H1 (cell line): ENCODE measurements at regions not wholly inside any gene's neighbourhood (a gene's known extent, or its start where the extent isn't known, plus 50 kb on each side); places are given as distances from the start of the nearest gene placed in this dataset.

Experiments
- EP300 ChIP-seq, 2 experiments: IDR thresholded peaks; 1 replicate in 1 of 2; 2 replicates in 1 of 2; pipeline ENCODE4 v1.6.1; 2011 to 2012; ENCODE audit warnings: low read depth in 2 of 2, low read length in 2 of 2, mild to moderate bottlenecking in 2 of 2, borderline replicate concordance in 1 of 2, inconsistent platforms in 1 of 2, moderate library complexity in 1 of 2
- NANOG ChIP-seq: IDR thresholded peaks from 2 replicates; pipeline ENCODE4 v1.6.1; 2011; ENCODE audit warnings: low read length, low read depth, mild to moderate bottlenecking, inconsistent platforms; ENCODE audit not compliant: insufficient read depth, poor library complexity, severe bottlenecking
- TF ChIP-seq, protein P1 (sequence below): fragments of 300-600 bp; sonication (generic); IDR thresholded peaks from 2 replicates; pipeline ENCODE4 v1.7.1; 2012; ENCODE audit warnings: low read length, moderate library complexity, mild to moderate bottlenecking, inconsistent platforms; ENCODE audit not compliant: insufficient replicate concordance
- TF ChIP-seq, protein P2 (sequence below), 3 experiments: IDR thresholded peaks; 1 replicate in 2 of 3; 2 replicates in 1 of 3; pipeline versions ENCODE4 v1.5.1 to v1.6.1; 2011; ENCODE audit warnings: low read length in 3 of 3, mild to moderate bottlenecking in 3 of 3, inconsistent platforms in 2 of 3, low read depth in 1 of 3, moderate library complexity in 1 of 3; ENCODE audit not compliant: insufficient read depth in 1 of 3; ENCODE audit errors: control extremely low read depth in 1 of 3
- TF ChIP-seq, protein P3 (sequence below): IDR thresholded peaks from 2 replicates; pipeline ENCODE4 v1.6.1; 2012; ENCODE audit warnings: inconsistent platforms

DNA sequence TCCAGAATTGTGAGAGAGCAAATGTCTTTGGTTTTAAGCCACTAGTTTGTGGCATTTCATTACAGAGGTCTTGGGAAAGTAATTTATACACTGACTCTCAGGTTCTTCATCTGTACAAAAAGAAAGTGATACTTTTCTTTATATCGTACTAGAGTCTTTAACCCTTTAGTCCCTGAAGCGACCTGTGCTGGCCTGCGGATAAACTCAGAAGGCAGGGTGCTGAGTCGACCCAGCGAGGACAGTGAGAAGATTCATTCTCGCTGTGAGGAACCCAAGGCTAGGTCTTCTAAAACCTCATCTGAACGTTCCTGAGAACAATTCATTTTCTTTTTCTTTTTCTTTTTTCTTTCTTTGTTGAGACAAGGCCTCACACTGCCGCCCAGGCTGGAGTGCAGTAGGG lies 514.2 kb upstream of the MGMT start (continued):
- TF ChIP-seq, protein P1, sequence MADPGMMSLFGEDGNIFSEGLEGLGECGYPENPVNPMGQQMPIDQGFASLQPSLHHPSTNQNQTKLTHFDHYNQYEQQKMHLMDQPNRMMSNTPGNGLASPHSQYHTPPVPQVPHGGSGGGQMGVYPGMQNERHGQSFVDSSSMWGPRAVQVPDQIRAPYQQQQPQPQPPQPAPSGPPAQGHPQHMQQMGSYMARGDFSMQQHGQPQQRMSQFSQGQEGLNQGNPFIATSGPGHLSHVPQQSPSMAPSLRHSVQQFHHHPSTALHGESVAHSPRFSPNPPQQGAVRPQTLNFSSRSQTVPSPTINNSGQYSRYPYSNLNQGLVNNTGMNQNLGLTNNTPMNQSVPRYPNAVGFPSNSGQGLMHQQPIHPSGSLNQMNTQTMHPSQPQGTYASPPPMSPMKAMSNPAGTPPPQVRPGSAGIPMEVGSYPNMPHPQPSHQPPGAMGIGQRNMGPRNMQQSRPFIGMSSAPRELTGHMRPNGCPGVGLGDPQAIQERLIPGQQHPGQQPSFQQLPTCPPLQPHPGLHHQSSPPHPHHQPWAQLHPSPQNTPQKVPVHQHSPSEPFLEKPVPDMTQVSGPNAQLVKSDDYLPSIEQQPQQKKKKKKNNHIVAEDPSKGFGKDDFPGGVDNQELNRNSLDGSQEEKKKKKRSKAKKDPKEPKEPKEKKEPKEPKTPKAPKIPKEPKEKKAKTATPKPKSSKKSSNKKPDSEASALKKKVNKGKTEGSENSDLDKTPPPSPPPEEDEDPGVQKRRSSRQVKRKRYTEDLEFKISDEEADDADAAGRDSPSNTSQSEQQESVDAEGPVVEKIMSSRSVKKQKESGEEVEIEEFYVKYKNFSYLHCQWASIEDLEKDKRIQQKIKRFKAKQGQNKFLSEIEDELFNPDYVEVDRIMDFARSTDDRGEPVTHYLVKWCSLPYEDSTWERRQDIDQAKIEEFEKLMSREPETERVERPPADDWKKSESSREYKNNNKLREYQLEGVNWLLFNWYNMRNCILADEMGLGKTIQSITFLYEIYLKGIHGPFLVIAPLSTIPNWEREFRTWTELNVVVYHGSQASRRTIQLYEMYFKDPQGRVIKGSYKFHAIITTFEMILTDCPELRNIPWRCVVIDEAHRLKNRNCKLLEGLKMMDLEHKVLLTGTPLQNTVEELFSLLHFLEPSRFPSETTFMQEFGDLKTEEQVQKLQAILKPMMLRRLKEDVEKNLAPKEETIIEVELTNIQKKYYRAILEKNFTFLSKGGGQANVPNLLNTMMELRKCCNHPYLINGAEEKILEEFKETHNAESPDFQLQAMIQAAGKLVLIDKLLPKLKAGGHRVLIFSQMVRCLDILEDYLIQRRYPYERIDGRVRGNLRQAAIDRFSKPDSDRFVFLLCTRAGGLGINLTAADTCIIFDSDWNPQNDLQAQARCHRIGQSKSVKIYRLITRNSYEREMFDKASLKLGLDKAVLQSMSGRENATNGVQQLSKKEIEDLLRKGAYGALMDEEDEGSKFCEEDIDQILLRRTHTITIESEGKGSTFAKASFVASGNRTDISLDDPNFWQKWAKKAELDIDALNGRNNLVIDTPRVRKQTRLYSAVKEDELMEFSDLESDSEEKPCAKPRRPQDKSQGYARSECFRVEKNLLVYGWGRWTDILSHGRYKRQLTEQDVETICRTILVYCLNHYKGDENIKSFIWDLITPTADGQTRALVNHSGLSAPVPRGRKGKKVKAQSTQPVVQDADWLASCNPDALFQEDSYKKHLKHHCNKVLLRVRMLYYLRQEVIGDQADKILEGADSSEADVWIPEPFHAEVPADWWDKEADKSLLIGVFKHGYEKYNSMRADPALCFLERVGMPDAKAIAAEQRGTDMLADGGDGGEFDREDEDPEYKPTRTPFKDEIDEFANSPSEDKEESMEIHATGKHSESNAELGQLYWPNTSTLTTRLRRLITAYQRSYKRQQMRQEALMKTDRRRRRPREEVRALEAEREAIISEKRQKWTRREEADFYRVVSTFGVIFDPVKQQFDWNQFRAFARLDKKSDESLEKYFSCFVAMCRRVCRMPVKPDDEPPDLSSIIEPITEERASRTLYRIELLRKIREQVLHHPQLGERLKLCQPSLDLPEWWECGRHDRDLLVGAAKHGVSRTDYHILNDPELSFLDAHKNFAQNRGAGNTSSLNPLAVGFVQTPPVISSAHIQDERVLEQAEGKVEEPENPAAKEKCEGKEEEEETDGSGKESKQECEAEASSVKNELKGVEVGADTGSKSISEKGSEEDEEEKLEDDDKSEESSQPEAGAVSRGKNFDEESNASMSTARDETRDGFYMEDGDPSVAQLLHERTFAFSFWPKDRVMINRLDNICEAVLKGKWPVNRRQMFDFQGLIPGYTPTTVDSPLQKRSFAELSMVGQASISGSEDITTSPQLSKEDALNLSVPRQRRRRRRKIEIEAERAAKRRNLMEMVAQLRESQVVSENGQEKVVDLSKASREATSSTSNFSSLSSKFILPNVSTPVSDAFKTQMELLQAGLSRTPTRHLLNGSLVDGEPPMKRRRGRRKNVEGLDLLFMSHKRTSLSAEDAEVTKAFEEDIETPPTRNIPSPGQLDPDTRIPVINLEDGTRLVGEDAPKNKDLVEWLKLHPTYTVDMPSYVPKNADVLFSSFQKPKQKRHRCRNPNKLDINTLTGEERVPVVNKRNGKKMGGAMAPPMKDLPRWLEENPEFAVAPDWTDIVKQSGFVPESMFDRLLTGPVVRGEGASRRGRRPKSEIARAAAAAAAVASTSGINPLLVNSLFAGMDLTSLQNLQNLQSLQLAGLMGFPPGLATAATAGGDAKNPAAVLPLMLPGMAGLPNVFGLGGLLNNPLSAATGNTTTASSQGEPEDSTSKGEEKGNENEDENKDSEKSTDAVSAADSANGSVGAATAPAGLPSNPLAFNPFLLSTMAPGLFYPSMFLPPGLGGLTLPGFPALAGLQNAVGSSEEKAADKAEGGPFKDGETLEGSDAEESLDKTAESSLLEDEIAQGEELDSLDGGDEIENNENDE: no peak
- TF ChIP-seq NANOG (no peak), EP300 (IDR thresholded peaks at IDR 0.05; ENCODE audit: borderline replicate concordance in 1 of 2, low read depth in 2 of 2, low read length in 2 of 2) (no peak)
- TF ChIP-seq, protein P2, sequence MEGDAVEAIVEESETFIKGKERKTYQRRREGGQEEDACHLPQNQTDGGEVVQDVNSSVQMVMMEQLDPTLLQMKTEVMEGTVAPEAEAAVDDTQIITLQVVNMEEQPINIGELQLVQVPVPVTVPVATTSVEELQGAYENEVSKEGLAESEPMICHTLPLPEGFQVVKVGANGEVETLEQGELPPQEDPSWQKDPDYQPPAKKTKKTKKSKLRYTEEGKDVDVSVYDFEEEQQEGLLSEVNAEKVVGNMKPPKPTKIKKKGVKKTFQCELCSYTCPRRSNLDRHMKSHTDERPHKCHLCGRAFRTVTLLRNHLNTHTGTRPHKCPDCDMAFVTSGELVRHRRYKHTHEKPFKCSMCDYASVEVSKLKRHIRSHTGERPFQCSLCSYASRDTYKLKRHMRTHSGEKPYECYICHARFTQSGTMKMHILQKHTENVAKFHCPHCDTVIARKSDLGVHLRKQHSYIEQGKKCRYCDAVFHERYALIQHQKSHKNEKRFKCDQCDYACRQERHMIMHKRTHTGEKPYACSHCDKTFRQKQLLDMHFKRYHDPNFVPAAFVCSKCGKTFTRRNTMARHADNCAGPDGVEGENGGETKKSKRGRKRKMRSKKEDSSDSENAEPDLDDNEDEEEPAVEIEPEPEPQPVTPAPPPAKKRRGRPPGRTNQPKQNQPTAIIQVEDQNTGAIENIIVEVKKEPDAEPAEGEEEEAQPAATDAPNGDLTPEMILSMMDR (IDR thresholded peaks at IDR 0.05; ENCODE audit: control extremely low read depth in 1 of 3, insufficient read depth in 1 of 3, low read depth in 1 of 3, low read length in 3 of 3): peak; percentile 12 to 32 (median 14); a peak in 2 of 4 replicates
- TF ChIP-seq, protein P3, sequence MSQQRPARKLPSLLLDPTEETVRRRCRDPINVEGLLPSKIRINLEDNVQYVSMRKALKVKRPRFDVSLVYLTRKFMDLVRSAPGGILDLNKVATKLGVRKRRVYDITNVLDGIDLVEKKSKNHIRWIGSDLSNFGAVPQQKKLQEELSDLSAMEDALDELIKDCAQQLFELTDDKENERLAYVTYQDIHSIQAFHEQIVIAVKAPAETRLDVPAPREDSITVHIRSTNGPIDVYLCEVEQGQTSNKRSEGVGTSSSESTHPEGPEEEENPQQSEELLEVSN: no peak
- TF ChIP-seq, all 59 proteins: peak for 1
